ENCODE measurements at regions not wholly inside any gene's neighbourhood (a gene's known extent, or its start where the extent isn't known, plus 50 kb on each side); places are given as distances from the start of the nearest gene placed in this dataset.

GRCh38 chr3:18236726-18237125 lies 188.4 kb downstream of the SATB1 start:
- Histone ChIP-seq H3K27me3 (no peaks in the 10 kb centered on the region), H3K36me3 (no peaks in the 10 kb centered on the region), H3K4me3 (no peak overlapping the region), H3K4me1 (no peaks in the 10 kb centered on the region), H3K9me3 (no peaks in the 10 kb centered on the region), H3K27ac (no peak overlapping the region)
- no peak for DNase-seq
- 88 to 96% (median 89%) methylated on average over 2 of the region's 2 CpGs for WGBS, 5 donors
- intact Hi-C loops (cut with DNase I; ENCODE audit: low total_unique reads) = no loop called here
- no peak for TF ChIP-seq EP300 (IDR thresholded peaks at IDR 0.05)
- TF ChIP-seq POLR2AphosphoS5 (IDR thresholded peaks at IDR 0.05) = no peak
- TF ChIP-seq CTCF (IDR thresholded peaks at IDR 0.05) = no peak
- TF ChIP-seq POLR2A (IDR thresholded peaks at IDR 0.05) = no peak

GRCh38 chr3:18234717-18235335 lies 190.3 kb downstream of the SATB1 start:
- no peaks in the 10 kb centered on the region for H3K27me3 ChIP-seq
- TF ChIP-seq POLR2AphosphoS5 (IDR thresholded peaks at IDR 0.05) = no peak
- TF ChIP-seq POLR2A (IDR thresholded peaks at IDR 0.05) = no peak
- TF ChIP-seq CTCF (IDR thresholded peaks at IDR 0.05) = no peak
- no peak for TF ChIP-seq EP300 (IDR thresholded peaks at IDR 0.05)
- no peaks in the 10 kb centered on the region for H3K4me1 ChIP-seq
- no peaks in the 10 kb centered on the region for H3K9me3 ChIP-seq
- intact Hi-C loops (cut with DNase I; ENCODE audit: low total_unique reads) = no loop called here
- no peak overlapping the region for H3K27ac ChIP-seq
- DNase-seq = no peak
- H3K36me3 ChIP-seq = no peaks in the 10 kb centered on the region
- no peak overlapping the region for H3K4me3 ChIP-seq
- 37 to 47% (median 40%) methylated on average over 4 of the region's 4 CpGs for WGBS, 5 donors

GRCh38 chr3:18233987-18234716 lies 191.0 kb downstream of the SATB1 start:
- no peak overlapping the region for H3K4me3 ChIP-seq
- intact Hi-C loops (cut with DNase I; ENCODE audit: low total_unique reads) = no loop called here
- no peaks in the 10 kb centered on the region for H3K36me3 ChIP-seq
- no peaks in the 10 kb centered on the region for H3K27me3 ChIP-seq
- DNase-seq = no peak
- H3K9me3 ChIP-seq = no peaks in the 10 kb centered on the region
- H3K27ac ChIP-seq = no peak overlapping the region
- TF ChIP-seq POLR2AphosphoS5 (IDR thresholded peaks at IDR 0.05) = no peak
- TF ChIP-seq EP300 (IDR thresholded peaks at IDR 0.05) = no peak
- TF ChIP-seq POLR2A (IDR thresholded peaks at IDR 0.05) = no peak
- TF ChIP-seq CTCF (IDR thresholded peaks at IDR 0.05) = no peak
- no peaks in the 10 kb centered on the region for H3K4me1 ChIP-seq
- WGBS, 5 donors = 49 to 66% (median 51%) methylated on average over 10 of the region's 10 CpGs

GRCh38 chr3:18232317-18232716 lies 192.8 kb downstream of the SATB1 start:
- no peaks in the 10 kb centered on the region for H3K4me1 ChIP-seq
- WGBS, 5 donors = 57 to 67% (median 62%) methylated on average over 3 of the region's 3 CpGs
- intact Hi-C loops (cut with DNase I; ENCODE audit: low total_unique reads) = no loop called here
- H3K27me3 ChIP-seq = no peaks in the 10 kb centered on the region
- no peak overlapping the region for H3K27ac ChIP-seq
- H3K4me3 ChIP-seq = no peak overlapping the region
- no peak for DNase-seq
- no peaks in the 10 kb centered on the region for H3K9me3 ChIP-seq
- H3K36me3 ChIP-seq = no peaks in the 10 kb centered on the region
- TF ChIP-seq EP300 (IDR thresholded peaks at IDR 0.05) (no peak), POLR2AphosphoS5 (IDR thresholded peaks at IDR 0.05) (no peak), POLR2A (IDR thresholded peaks at IDR 0.05) (no peak), CTCF (IDR thresholded peaks at IDR 0.05) (no peak)

Measured in stomach (tissue), 8 donors.